ENCODE measurements at regions not wholly inside any gene's neighbourhood (a gene's known extent, or its start where the extent isn't known, plus 50 kb on each side); places are given as distances from the start of the nearest gene placed in this dataset.

DNA sequence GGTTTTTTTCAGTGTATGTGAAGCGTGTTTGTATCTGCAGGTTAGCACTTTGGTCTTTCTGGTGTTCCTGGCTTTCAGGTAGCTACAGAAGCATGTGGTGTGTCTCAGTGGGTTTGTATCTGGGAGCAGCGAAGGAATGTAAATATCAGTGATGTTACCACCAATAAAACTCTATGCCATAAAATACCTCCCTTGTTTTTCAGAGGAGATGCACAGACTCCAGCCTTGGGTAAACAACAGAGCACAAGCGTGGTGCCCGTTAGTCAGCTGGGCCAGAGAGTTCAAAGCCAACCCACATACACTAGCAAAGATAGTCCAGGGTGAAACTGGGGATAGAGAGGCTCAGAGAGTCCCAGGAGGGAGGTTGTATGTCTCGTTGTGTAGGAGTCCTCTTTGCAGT is 393.8 kb downstream of the SMOC2 start:
- H3K4me3 ChIP-seq (ENCODE audit: insufficient read depth, low read depth, low read length), result no peak overlapping the region
- no peak overlapping the region for H4K8ac ChIP-seq (ENCODE audit: low read depth in 2 of 2, low read length in 2 of 2)
- no peak overlapping the region for H3K56ac ChIP-seq (ENCODE audit: extremely low read depth, insufficient read depth, low read length)
- no peak overlapping the region for H2AFZ ChIP-seq (replicated peaks; ENCODE audit: low read length, poor library complexity)
- no peak overlapping the region for H2BK5ac ChIP-seq (ENCODE audit: low read depth, low read length, poor library complexity, severe bottlenecking)
- no peak overlapping the region for H3K14ac ChIP-seq (replicated peaks; ENCODE audit: low read depth, low read length)
- H2AK9ac ChIP-seq (replicated peaks; ENCODE audit: low read depth, low read length, poor library complexity), result no peak overlapping the region
- dilution Hi-C loops (cut with HindIII; ENCODE audit: low sequenced_read_pairs, unreplicated experiment), result no loop called here
- ATAC-seq (ENCODE audit: low read depth) (no peak), DNase-seq (no peak)
- no peak overlapping the region for H4K91ac ChIP-seq (ENCODE audit: insufficient read depth, low read depth, low read length)
- in situ Hi-C loops (cut with MboI; ENCODE audit: low sequenced_read_pairs), result no loop called here
- no peak overlapping the region for H2BK120ac ChIP-seq (ENCODE audit: low read depth, low read length)
- no peak overlapping the region for H3K27ac ChIP-seq (ENCODE audit: insufficient read depth, low read length)
- no peaks in the 10 kb centered on the region for H3K36me3 ChIP-seq (ENCODE audit: control insufficient read depth, insufficient read depth, low read length)
- no peak overlapping the region for H2BK20ac ChIP-seq (ENCODE audit: low read depth, low read length)
- H3K4me1 ChIP-seq (ENCODE audit: control insufficient read depth, insufficient read depth, low read length), result no peaks in the 10 kb centered on the region
- ChIA-PET CTCF (no interaction called here), POLR2A (ENCODE audit: unreplicated experiment) (no interaction called here)
- H3K79me1 ChIP-seq (ENCODE audit: low read depth in 1 of 2, low read length in 2 of 2), result no peaks in the 10 kb centered on the region
- H3K9ac ChIP-seq (ENCODE audit: low read depth, low read length), result no peak overlapping the region
- no peaks in the 10 kb centered on the region for H3K9me1 ChIP-seq (ENCODE audit: insufficient read depth, low read length)
- intact Hi-C loops (cut with micrococcal nuclease), result no loop called here
- no peak overlapping the region for H3K4ac ChIP-seq (ENCODE audit: low read depth, low read length)
- no peak overlapping the region for H3K4me2 ChIP-seq (ENCODE audit: low read depth, low read length)
- WGBS, 2 experiments (ENCODE audit: extremely low coverage in 2 of 2, insufficient read length in 1 of 2), result no CpG with 5 or more reads among the region's 5 CpGs
- peaks cover 16% of the 10 kb centered on the region for H3K9me3 ChIP-seq (ENCODE audit: control insufficient read depth, insufficient read depth, low read length)
- BruUV-seq (replicated peaks), result no TSS peak
- H4K20me1 ChIP-seq (ENCODE audit: insufficient read depth, low read length), result no peaks in the 10 kb centered on the region
- no peaks in the 10 kb centered on the region for H3K27me3 ChIP-seq (ENCODE audit: control insufficient read depth, insufficient read depth, low read length)
- H2BK15ac ChIP-seq (ENCODE audit: low read depth, low read length), result no peak overlapping the region
- no peak for TF ChIP-seq CHD1 (IDR thresholded peaks at IDR 0.05; ENCODE audit: low read depth, low read length)
- no peak for TF ChIP-seq BHLHE40 (IDR thresholded peaks at IDR 0.05; ENCODE audit: low read depth, low read length)
- TF ChIP-seq MXI1 (IDR thresholded peaks at IDR 0.05; ENCODE audit: borderline replicate concordance, low read depth, low read length), result no peak
- no peak for TF ChIP-seq MAFK (IDR thresholded peaks at IDR 0.05; ENCODE audit: low read depth, low read length)
- TF ChIP-seq SMC3 (IDR thresholded peaks at IDR 0.05; ENCODE audit: low read depth, low read length), result no peak
- TF ChIP-seq RCOR1 (IDR thresholded peaks at IDR 0.05; ENCODE audit: insufficient replicate concordance, low read length), result no peak
- no peak for TF ChIP-seq POLR2A (IDR thresholded peaks at IDR 0.05; ENCODE audit: low read depth, low read length)
- no peak overlapping the region for H4K5ac ChIP-seq (ENCODE audit: low read depth, low read length)
- no peak overlapping the region for H2AK5ac ChIP-seq (ENCODE audit: low read depth, low read length)
- no peak overlapping the region for H3K18ac ChIP-seq (ENCODE audit: low read depth, low read length)
- H3K23ac ChIP-seq (ENCODE audit: low read depth, low read length), result no peak overlapping the region
